A549 (cell line): ENCODE measurements at regions not wholly inside any gene's neighbourhood (a gene's known extent, or its start where the extent isn't known, plus 50 kb on each side); places are given as distances from the start of the nearest gene placed in this dataset.

ENCODE experiments used
- BHLHE40 ChIP-seq: IDR thresholded peaks from 2 replicates; pipeline ENCODE4 v1.6.1; 2012; ENCODE audit warnings: low read depth, low read length, inconsistent platforms
- CHD2 ChIP-seq: fragments of 150-350 bp; IDR thresholded peaks from 2 replicates; pipeline ENCODE4 v1.6.1; 2014; ENCODE audit warnings: low read length; ENCODE audit not compliant: partially characterized antibody
- CHD4 ChIP-seq: fragments of 200-600 bp; sonication (generic); IDR thresholded peaks from 2 replicates; pipeline ENCODE4 v1.6.1; 2016; ENCODE audit warnings: antibody characterized with exemption, mild to moderate bottlenecking, borderline replicate concordance
- EP300 ChIP-seq, 2 experiments: fragments of >200 bp; sonication (Bioruptor Twin); formaldehyde crosslinking; IDR thresholded peaks; 2 replicates in 1 of 2; 3 replicates in 1 of 2; pipeline ENCODE4 v1.6.1; 2016 to 2017
- HOXA7 ChIP-seq: fragments of 250-450 bp; sonication (Bioruptor Pico); IDR thresholded peaks from 2 replicates; pipeline ENCODE4 v1.5.0; 2020; ENCODE audit warnings: mild to moderate bottlenecking, moderate library complexity
- MAZ ChIP-seq: fragments of 150-350 bp; IDR thresholded peaks from 2 replicates; pipeline ENCODE4 v1.6.1; 2014; ENCODE audit warnings: antibody characterized with exemption, low read depth, low read length, borderline replicate concordance
- NFE2L2 ChIP-seq: fragments of 150-350 bp; conservative IDR thresholded peaks from 2 replicates; pipeline ENCODE4 v1.6.1; 2014; ENCODE audit warnings: low read length
- POLR2A ChIP-seq: IDR thresholded peaks from 2 replicates; pipeline ENCODE4 v1.6.1; 2012; ENCODE audit warnings: mild to moderate bottlenecking, low read length
- POLR2AphosphoS2 ChIP-seq: conservative IDR thresholded peaks from 2 replicates; pipeline ENCODE4 v1.6.1; 2012; ENCODE audit warnings: low read length, improper control_type of control experiment, inconsistent platforms
- TF ChIP-seq, protein P1 (sequence below): fragments of 250-450 bp; sonication (Bioruptor Pico); IDR thresholded peaks from 2 replicates; pipeline ENCODE4 v1.5.0; 2021; ENCODE audit warnings: mild to moderate bottlenecking, moderate library complexity, borderline replicate concordance
- TF ChIP-seq, protein P2 (sequence below): fragments of 250-450 bp; sonication (Bioruptor Pico); IDR thresholded peaks from 2 replicates; pipeline ENCODE4 v1.5.0; 2020; ENCODE audit warnings: low read depth, mild to moderate bottlenecking, moderate library complexity
- TF ChIP-seq, protein P3 (sequence below): fragments of >200 bp; sonication (Bioruptor Twin); formaldehyde crosslinking; IDR thresholded peaks from 3 replicates; pipeline ENCODE4 v1.5.1; 2016
- TF ChIP-seq, protein P4 (sequence below): IDR thresholded peaks from 2 replicates; pipeline ENCODE4 v1.6.1; 2012

DNA sequence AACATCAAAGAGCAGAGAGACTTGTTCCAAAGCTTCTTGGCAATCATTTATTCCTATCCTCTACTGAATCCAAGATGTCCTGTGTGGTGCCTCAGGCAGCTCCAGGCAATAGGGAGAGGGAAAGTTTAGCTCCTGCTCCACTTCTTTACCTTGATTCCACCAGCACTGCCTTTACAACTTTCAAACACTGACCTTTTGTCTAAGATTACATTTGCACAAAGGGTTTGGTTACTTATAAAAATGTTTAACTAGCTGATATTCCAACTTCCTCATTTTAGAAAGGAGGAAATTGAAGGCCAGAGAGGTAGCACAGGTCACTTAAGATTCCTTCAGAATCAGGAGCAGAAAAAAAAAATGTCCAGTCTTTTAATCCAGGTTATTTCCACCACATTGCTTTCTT lies 192.7 kb downstream of the BTG1 start:
- TF ChIP-seq, protein P1, sequence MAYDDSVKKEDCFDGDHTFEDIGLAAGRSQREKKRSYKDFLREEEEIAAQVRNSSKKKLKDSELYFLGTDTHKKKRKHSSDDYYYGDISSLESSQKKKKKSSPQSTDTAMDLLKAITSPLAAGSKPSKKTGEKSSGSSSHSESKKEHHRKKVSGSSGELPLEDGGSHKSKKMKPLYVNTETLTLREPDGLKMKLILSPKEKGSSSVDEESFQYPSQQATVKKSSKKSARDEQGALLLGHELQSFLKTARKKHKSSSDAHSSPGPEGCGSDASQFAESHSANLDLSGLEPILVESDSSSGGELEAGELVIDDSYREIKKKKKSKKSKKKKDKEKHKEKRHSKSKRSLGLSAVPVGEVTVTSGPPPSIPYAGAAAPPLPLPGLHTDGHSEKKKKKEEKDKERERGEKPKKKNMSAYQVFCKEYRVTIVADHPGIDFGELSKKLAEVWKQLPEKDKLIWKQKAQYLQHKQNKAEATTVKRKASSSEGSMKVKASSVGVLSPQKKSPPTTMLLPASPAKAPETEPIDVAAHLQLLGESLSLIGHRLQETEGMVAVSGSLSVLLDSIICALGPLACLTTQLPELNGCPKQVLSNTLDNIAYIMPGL, result no peak
- TF ChIP-seq NFE2L2, result no peak
- no peak for TF ChIP-seq CHD2
- no peak for TF ChIP-seq EP300 (IDR thresholded peaks at IDR 0.05)
- TF ChIP-seq HOXA7 (CRISPR knock-in tag), result no peak
- TF ChIP-seq, protein P2, sequence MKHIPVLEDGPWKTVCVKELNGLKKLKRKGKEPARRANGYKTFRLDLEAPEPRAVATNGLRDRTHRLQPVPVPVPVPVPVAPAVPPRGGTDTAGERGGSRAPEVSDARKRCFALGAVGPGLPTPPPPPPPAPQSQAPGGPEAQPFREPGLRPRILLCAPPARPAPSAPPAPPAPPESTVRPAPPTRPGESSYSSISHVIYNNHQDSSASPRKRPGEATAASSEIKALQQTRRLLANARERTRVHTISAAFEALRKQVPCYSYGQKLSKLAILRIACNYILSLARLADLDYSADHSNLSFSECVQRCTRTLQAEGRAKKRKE (CRISPR knock-in tag), result no peak
- TF ChIP-seq, protein P3, sequence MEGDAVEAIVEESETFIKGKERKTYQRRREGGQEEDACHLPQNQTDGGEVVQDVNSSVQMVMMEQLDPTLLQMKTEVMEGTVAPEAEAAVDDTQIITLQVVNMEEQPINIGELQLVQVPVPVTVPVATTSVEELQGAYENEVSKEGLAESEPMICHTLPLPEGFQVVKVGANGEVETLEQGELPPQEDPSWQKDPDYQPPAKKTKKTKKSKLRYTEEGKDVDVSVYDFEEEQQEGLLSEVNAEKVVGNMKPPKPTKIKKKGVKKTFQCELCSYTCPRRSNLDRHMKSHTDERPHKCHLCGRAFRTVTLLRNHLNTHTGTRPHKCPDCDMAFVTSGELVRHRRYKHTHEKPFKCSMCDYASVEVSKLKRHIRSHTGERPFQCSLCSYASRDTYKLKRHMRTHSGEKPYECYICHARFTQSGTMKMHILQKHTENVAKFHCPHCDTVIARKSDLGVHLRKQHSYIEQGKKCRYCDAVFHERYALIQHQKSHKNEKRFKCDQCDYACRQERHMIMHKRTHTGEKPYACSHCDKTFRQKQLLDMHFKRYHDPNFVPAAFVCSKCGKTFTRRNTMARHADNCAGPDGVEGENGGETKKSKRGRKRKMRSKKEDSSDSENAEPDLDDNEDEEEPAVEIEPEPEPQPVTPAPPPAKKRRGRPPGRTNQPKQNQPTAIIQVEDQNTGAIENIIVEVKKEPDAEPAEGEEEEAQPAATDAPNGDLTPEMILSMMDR, result no peak
- no peak for TF ChIP-seq POLR2A
- TF ChIP-seq POLR2AphosphoS2, result no peak
- no peak for TF ChIP-seq MAZ
- TF ChIP-seq BHLHE40, result no peak
- TF ChIP-seq, protein P4, sequence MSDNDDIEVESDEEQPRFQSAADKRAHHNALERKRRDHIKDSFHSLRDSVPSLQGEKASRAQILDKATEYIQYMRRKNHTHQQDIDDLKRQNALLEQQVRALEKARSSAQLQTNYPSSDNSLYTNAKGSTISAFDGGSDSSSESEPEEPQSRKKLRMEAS, result no peak
- no peak for TF ChIP-seq CHD4
